CD4-positive, alpha-beta T cell (primary cell): ENCODE measurements at regions not wholly inside any gene's neighbourhood (a gene's known extent, or its start where the extent isn't known, plus 50 kb on each side); places are given as distances from the start of the nearest gene placed in this dataset.

Experiments used
- ATAC-seq: fragments of 200-7000 bp; cut with Tn5 transposase; one replicate; pipeline ENCODE4 v1.10.0; 2022; ENCODE audit warnings: mild to moderate bottlenecking; ENCODE audit not compliant: poor library complexity
- CTCF ChIA-PET: fragments of 350-600 bp; sonication (Branson Sonifier 250); formaldehyde crosslinking; loops from one replicate; lab custom pipeline; 2021; ENCODE audit warnings: antibody characterized with exemption, inconsistent platforms; lab: Charles Lee
- POLR2A ChIA-PET: fragments of 350-600 bp; sonication (Branson Sonifier 250); formaldehyde crosslinking; loops from one replicate; lab custom pipeline; 2021; ENCODE audit warnings: antibody characterized with exemption, inconsistent platforms; lab: Charles Lee
- DNase-seq, 14 experiments: peaks; one replicate each; pipeline ENCODE4 v3.0.0-alpha.2; 2013 to 2020; ENCODE audit warnings: mixed read lengths in 2 of 14
- H3K27ac ChIP-seq, 2 donors: one replicate each; pipeline versions ENCODE4 v1.5.1 to v1.7.0; 2013; ENCODE audit warnings: low read length in 2 of 2, low read depth in 1 of 2, mild to moderate bottlenecking in 1 of 2
- H3K27me3 ChIP-seq, 2 experiments: 1 replicate in 1 of 2; 2 replicates in 1 of 2; pipeline versions ENCODE4 v1.6.1 to v1.7.0; 2013; ENCODE audit warnings: low read length in 2 of 2, control low read depth in 1 of 2, mild to moderate bottlenecking in 1 of 2, moderate library complexity in 1 of 2; ENCODE audit not compliant: insufficient read depth in 2 of 2, control insufficient read depth in 1 of 2
- H3K36me3 ChIP-seq: one replicate; pipeline ENCODE4 v1.6.1; 2013; ENCODE audit warnings: low read length, control low read depth; ENCODE audit not compliant: insufficient read depth
- H3K4me1 ChIP-seq: one replicate; pipeline ENCODE4 v1.6.1; 2013; ENCODE audit warnings: low read length, control low read depth; ENCODE audit not compliant: insufficient read depth
- H3K4me3 ChIP-seq: one replicate; pipeline ENCODE4 v1.5.1; 2013; ENCODE audit warnings: mild to moderate bottlenecking, low read length, moderate library complexity
- H3K9me3 ChIP-seq, 2 experiments: 1 replicate in 1 of 2; 2 replicates in 1 of 2; pipeline versions ENCODE4 v1.6.1 to v1.7.0; 2013; ENCODE audit warnings: low read length in 2 of 2, mild to moderate bottlenecking in 2 of 2, control low read depth in 1 of 2, moderate library complexity in 1 of 2; ENCODE audit not compliant: control insufficient read depth in 1 of 2, insufficient read depth in 1 of 2
- H3K27ac Mint-ChIP-seq: one replicate; pipeline ENCODE4 v1.8.0; 2020; ENCODE audit warnings: mixed read lengths
- H3K27me3 Mint-ChIP-seq: one replicate; pipeline ENCODE4 v1.8.0; 2021; ENCODE audit warnings: mixed read lengths
- H3K36me3 Mint-ChIP-seq: one replicate; pipeline ENCODE4 v1.8.0; 2021; ENCODE audit warnings: low read depth, mixed read lengths
- H3K4me1 Mint-ChIP-seq: one replicate; pipeline ENCODE4 v1.8.0; 2021; ENCODE audit warnings: low read depth, mixed read lengths
- H3K4me3 Mint-ChIP-seq: one replicate; pipeline ENCODE4 v1.8.0; 2020; ENCODE audit warnings: mild to moderate bottlenecking, mixed read lengths
- H3K9me3 Mint-ChIP-seq: one replicate; pipeline ENCODE4 v1.8.0; 2020; ENCODE audit warnings: mixed read lengths
- CTCF ChIP-seq: fragments of 200-600 bp; IDR thresholded peaks from one replicate; pipeline ENCODE4 v1.8.0; 2022; ENCODE audit warnings: antibody characterized with exemption, mild to moderate bottlenecking
- intact Hi-C, 2 experiments: fragments of 100-400 bp; cut with DNase I in 1 of 2; cut with micrococcal nuclease in 1 of 2; formaldehyde crosslinking; loops; one replicate each; pipeline versions ENCODE4 v1.15.1 to v1.9.0; 2023 to 2025; cut with DNase I, micrococcal nuclease

- H3K4me3 ChIP-seq: no peak overlapping the region
- intact Hi-C loops: no loop called here
- no peaks in the 10 kb centered on the region for H3K9me3 ChIP-seq
- ATAC-seq: no peak
- Mint-ChIP-seq H3K4me1 (no peaks in the 10 kb centered on the region), H3K4me3 (no peak overlapping the region), H3K27ac (no peak overlapping the region), H3K27me3 (peaks cover 3% of the 10 kb centered on the region), H3K36me3 (no peaks in the 10 kb centered on the region), H3K9me3 (no peaks in the 10 kb centered on the region)
- no peaks in the 10 kb centered on the region for H3K27me3 ChIP-seq
- ChIA-PET CTCF (interaction anchor here (1.0 kb wide), 1 partner anchor 57 kb away, joined by 4 read pairs; no protein-coding TSS in a partner anchor), POLR2A (no interaction called here)
- no peak for DNase-seq
- no peak overlapping the region for H3K27ac ChIP-seq
- no peaks in the 10 kb centered on the region for H3K4me1 ChIP-seq
- TF ChIP-seq CTCF: no peak
- no peaks in the 10 kb centered on the region for H3K36me3 ChIP-seq
Measured at GRCh38 chr13:105184201-105184600, 1351.3 kb downstream of the EFNB2 start.

GRCh38 chr13:105177265-105177900 lies 1358.1 kb downstream of the EFNB2 start:
- H3K27me3 Mint-ChIP-seq: no peaks in the 10 kb centered on the region
- no peak overlapping the region for H3K4me3 Mint-ChIP-seq
- peaks cover 5% of the 10 kb centered on the region for H3K4me1 Mint-ChIP-seq
- no peaks in the 10 kb centered on the region for H3K9me3 Mint-ChIP-seq
- H3K27ac ChIP-seq: no peak overlapping the region
- no peak overlapping the region for H3K4me3 ChIP-seq
- H3K9me3 ChIP-seq: no peaks in the 10 kb centered on the region
- intact Hi-C loops: no loop called here
- H3K27me3 ChIP-seq: no peaks in the 10 kb centered on the region
- no peaks in the 10 kb centered on the region for H3K36me3 ChIP-seq
- ChIA-PET POLR2A (no interaction called here), CTCF (no interaction called here)
- TF ChIP-seq CTCF: no peak
- no peak for ATAC-seq
- no peak overlapping the region for H3K27ac Mint-ChIP-seq
- no peaks in the 10 kb centered on the region for H3K36me3 Mint-ChIP-seq
- peak in 2 of 14 experiments; percentile 6 to 7 for DNase-seq
- H3K4me1 ChIP-seq: no peaks in the 10 kb centered on the region

GRCh38 chr13:105170438-105170837 lies 1365.0 kb downstream of the EFNB2 start:
- POLR2A ChIA-PET: no interaction called here
- TF ChIP-seq CTCF: no peak

More at GRCh38 chr13:105170438-105170837, 1365.0 kb downstream of the EFNB2 start:
- intact Hi-C loops: no loop called here
- Histone ChIP-seq H3K4me3 (no peak overlapping the region), H3K27ac (no peak overlapping the region), H3K27me3 (no peaks in the 10 kb centered on the region), H3K36me3 (no peaks in the 10 kb centered on the region), H3K9me3 (no peaks in the 10 kb centered on the region), H3K4me1 (no peaks in the 10 kb centered on the region)
- CTCF ChIA-PET: no interaction called here
- H3K4me1 Mint-ChIP-seq: no peaks in the 10 kb centered on the region
- no peaks in the 10 kb centered on the region for H3K9me3 Mint-ChIP-seq
- H3K4me3 Mint-ChIP-seq: no peak overlapping the region
- DNase-seq (no peak), ATAC-seq (no peak)
- no peaks in the 10 kb centered on the region for H3K36me3 Mint-ChIP-seq
- no peak overlapping the region for H3K27ac Mint-ChIP-seq
- peaks cover 6% of the 10 kb centered on the region for H3K27me3 Mint-ChIP-seq
